Cardiac muscle cell (in vitro differentiated cells and primary cell): ENCODE measurements at regions not wholly inside any gene's neighbourhood (a gene's known extent, or its start where the extent isn't known, plus 50 kb on each side); places are given as distances from the start of the nearest gene placed in this dataset.
A peak's percentile ranks its signal among the peaks of the same experiment; 100 is the strongest.

Experiments
- DNase-seq, 2 donors: peaks; one replicate each; pipeline versions ENCODE4 v3.0.0 to v3.0.0-alpha.2; 2010 to 2017; ENCODE audit warnings: low read depth in 1 of 2, low spot score in 1 of 2
- H3K27ac ChIP-seq: fragments of 200-600 bp; sonication (generic); 2 replicates; pipeline ENCODE4 v1.5.1; 2016
- H3K27me3 ChIP-seq: fragments of 200-600 bp; sonication (generic); 2 replicates; pipeline ENCODE4 v1.6.0; 2016; ENCODE audit warnings: control low read depth
- H3K36me3 ChIP-seq: fragments of 200-600 bp; sonication (generic); 2 replicates; pipeline ENCODE4 v1.5.1; 2016; ENCODE audit warnings: control low read depth
- H3K4me1 ChIP-seq: fragments of 200-600 bp; sonication (generic); 2 replicates; pipeline ENCODE4 v1.8.1; 2017; ENCODE audit warnings: low read depth, mild to moderate bottlenecking, mixed run types
- H3K4me3 ChIP-seq: fragments of 200-600 bp; sonication (generic); 2 replicates; pipeline ENCODE4 v1.5.1; 2016; ENCODE audit warnings: mild to moderate bottlenecking
- H3K9me3 ChIP-seq: fragments of 200-600 bp; sonication (generic); 2 replicates; pipeline ENCODE4 v1.5.1; 2017; ENCODE audit warnings: low read depth, mild to moderate bottlenecking, control low read depth
- TF ChIP-seq, protein P1 (sequence below): IDR thresholded peaks from 2 replicates; pipeline ENCODE4 v1.5.1; 2012; ENCODE audit warnings: low read depth, mild to moderate bottlenecking, low read length

- no peaks in the 10 kb centered on the region for H3K36me3 ChIP-seq
- H3K4me3 ChIP-seq = no peak overlapping the region
- peaks cover 5% of the 10 kb centered on the region for H3K4me1 ChIP-seq
- H3K27ac ChIP-seq = no peak overlapping the region
- H3K9me3 ChIP-seq = no peaks in the 10 kb centered on the region
- H3K27me3 ChIP-seq = no peaks in the 10 kb centered on the region
- TF ChIP-seq, protein P1, sequence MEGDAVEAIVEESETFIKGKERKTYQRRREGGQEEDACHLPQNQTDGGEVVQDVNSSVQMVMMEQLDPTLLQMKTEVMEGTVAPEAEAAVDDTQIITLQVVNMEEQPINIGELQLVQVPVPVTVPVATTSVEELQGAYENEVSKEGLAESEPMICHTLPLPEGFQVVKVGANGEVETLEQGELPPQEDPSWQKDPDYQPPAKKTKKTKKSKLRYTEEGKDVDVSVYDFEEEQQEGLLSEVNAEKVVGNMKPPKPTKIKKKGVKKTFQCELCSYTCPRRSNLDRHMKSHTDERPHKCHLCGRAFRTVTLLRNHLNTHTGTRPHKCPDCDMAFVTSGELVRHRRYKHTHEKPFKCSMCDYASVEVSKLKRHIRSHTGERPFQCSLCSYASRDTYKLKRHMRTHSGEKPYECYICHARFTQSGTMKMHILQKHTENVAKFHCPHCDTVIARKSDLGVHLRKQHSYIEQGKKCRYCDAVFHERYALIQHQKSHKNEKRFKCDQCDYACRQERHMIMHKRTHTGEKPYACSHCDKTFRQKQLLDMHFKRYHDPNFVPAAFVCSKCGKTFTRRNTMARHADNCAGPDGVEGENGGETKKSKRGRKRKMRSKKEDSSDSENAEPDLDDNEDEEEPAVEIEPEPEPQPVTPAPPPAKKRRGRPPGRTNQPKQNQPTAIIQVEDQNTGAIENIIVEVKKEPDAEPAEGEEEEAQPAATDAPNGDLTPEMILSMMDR = no peak
- DNase-seq = no peak
These were observed 206.7 kb upstream of the IGF1R start for GRCh38 chr15:98441599-98441998.

GRCh38 chr15:98442379-98442833 lies 205.9 kb upstream of the IGF1R start:
- TF ChIP-seq, protein P1 = peak; percentile 82
- H3K27ac ChIP-seq = no peak overlapping the region
- peak; percentile 79 to 82 for DNase-seq

GRCh38 chr15:98442901-98443300 lies 205.4 kb upstream of the IGF1R start:
- no peak for DNase-seq
- Histone ChIP-seq H3K27ac (no peak overlapping the region), H3K9me3 (no peaks in the 10 kb centered on the region), H3K4me3 (no peak overlapping the region), H3K27me3 (no peaks in the 10 kb centered on the region), H3K4me1 (peaks cover 5% of the 10 kb centered on the region), H3K36me3 (no peaks in the 10 kb centered on the region)
- TF ChIP-seq, protein P1 = no peak

More at GRCh38 chr15:98442379-98442833, 205.9 kb upstream of the IGF1R start:
- H3K4me3 ChIP-seq = no peak overlapping the region
- no peaks in the 10 kb centered on the region for H3K9me3 ChIP-seq
- no peaks in the 10 kb centered on the region for H3K36me3 ChIP-seq
- peaks cover 5% of the 10 kb centered on the region for H3K4me1 ChIP-seq
- no peaks in the 10 kb centered on the region for H3K27me3 ChIP-seq

DNA sequence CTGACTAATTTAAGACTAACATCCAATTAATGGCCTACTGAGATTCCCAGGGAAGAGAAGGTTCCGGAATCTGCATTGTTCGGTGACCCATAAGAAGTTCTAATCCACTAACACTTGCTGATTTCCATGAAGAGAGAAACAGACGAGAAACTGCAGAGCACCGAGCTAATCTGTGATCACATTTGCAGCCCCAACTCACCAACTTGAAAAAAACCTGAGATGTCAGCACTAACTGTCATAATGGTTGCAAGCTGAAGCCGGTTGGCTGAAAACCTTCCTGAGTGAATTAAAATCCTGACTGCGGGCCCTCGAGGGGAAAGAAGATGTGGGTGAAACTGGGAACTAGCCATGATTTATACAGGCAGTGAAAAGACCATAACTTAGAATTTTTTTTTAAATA lies 204.8 kb upstream of the IGF1R start:
- Histone ChIP-seq H3K4me1 (peaks cover 5% of the 10 kb centered on the region), H3K36me3 (no peaks in the 10 kb centered on the region), H3K27ac (no peak overlapping the region), H3K9me3 (no peaks in the 10 kb centered on the region), H3K27me3 (no peaks in the 10 kb centered on the region), H3K4me3 (no peak overlapping the region)
- no peak for DNase-seq
- TF ChIP-seq, protein P1 = no peak

- no peak for DNase-seq
- H3K36me3 ChIP-seq = no peaks in the 10 kb centered on the region
- TF ChIP-seq, protein P1 = no peak
- no peak overlapping the region for H3K27ac ChIP-seq
- H3K4me3 ChIP-seq = no peak overlapping the region
- H3K9me3 ChIP-seq = no peaks in the 10 kb centered on the region
- peaks cover 5% of the 10 kb centered on the region for H3K4me1 ChIP-seq
- no peaks in the 10 kb centered on the region for H3K27me3 ChIP-seq
These were observed 204.2 kb upstream of the IGF1R start for GRCh38 chr15:98444138-98444537.

DNA sequence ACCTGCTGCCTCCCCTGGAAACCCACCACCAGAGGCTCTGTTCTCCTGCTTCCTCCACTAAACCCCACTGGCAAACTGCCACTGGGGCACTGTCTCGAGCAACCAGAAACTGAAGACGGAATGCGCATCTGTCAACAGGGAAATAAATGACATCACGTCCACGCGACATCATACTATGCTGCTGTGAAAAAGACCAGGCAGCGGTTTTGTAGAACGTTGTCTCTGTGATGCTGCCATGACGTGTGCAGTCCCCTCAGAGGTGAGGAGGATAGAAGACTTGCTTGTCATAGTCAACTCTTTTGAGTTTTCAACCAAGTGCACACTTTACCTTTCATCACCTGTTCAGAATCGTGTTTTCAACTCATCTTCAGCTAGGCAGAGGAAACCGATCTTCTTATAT lies 203.0 kb upstream of the IGF1R start:
- DNase-seq = no peak
- Histone ChIP-seq H3K4me3 (no peak overlapping the region), H3K27ac (no peak overlapping the region), H3K36me3 (no peaks in the 10 kb centered on the region), H3K4me1 (peaks cover 5% of the 10 kb centered on the region), H3K9me3 (no peaks in the 10 kb centered on the region), H3K27me3 (no peaks in the 10 kb centered on the region)
- TF ChIP-seq, protein P1 = no peak
